NCI-H526 treated with DMSO at 0.1 percent for 48 hours (cell line): ENCODE measurements at regions not wholly inside any gene's neighbourhood (a gene's known extent, or its start where the extent isn't known, plus 50 kb on each side); places are given as distances from the start of the nearest gene placed in this dataset.

Experiments used
- DNase-seq: peaks from one replicate; lab custom pipeline; 2025; lab: John Stamatoyannopoulos, UW

GRCh38 chr4:123573866-123574508, 177.4 kb downstream of the SPRY1 start:
- no peak for DNase-seq

- no peak for DNase-seq
Observed at GRCh38 chr4:123575291-123575690, 178.7 kb downstream of the SPRY1 start.

GRCh38 chr4:123577225-123577906, 180.8 kb downstream of the SPRY1 start:
- no peak for DNase-seq

- DNase-seq = no peak
Observed at GRCh38 chr4:123578276-123579029, 181.9 kb downstream of the SPRY1 start.

- DNase-seq = no peak
Observed at GRCh38 chr4:123579961-123580360, 183.4 kb downstream of the SPRY1 start.

GRCh38 chr4:123580981-123581664, 184.5 kb downstream of the SPRY1 start:
- no peak for DNase-seq

- no peak for DNase-seq
Observed at GRCh38 chr4:123581802-123582201, 185.2 kb downstream of the SPRY1 start.

GRCh38 chr4:123583043-123583442, 186.4 kb downstream of the SPRY1 start:
- no peak for DNase-seq

GRCh38 chr4:123585111-123585510, 188.5 kb downstream of the SPRY1 start:
- DNase-seq = no peak

- DNase-seq = peak; percentile 94
Observed at GRCh38 chr4:123587983-123588494, 191.4 kb downstream of the SPRY1 start.

GRCh38 chr4:123588631-123589241, 192.1 kb downstream of the SPRY1 start:
- DNase-seq = peak; percentile 94

GRCh38 chr4:123589301-123589700, 192.7 kb downstream of the SPRY1 start:
- DNase-seq = no peak

GRCh38 chr4:123591875-123592274, 195.3 kb downstream of the SPRY1 start:
- DNase-seq = no peak

GRCh38 chr4:123593655-123594054, 197.1 kb downstream of the SPRY1 start:
- DNase-seq = no peak

GRCh38 chr4:123596805-123597204, 200.2 kb downstream of the SPRY1 start:
- no peak for DNase-seq

- DNase-seq = no peak
Observed at GRCh38 chr4:123597586-123597985, 201.0 kb downstream of the SPRY1 start.

GRCh38 chr4:123598331-123598730, 201.7 kb downstream of the SPRY1 start:
- DNase-seq = no peak

- DNase-seq = no peak
Observed at GRCh38 chr4:123599061-123599919, 202.7 kb downstream of the SPRY1 start.

GRCh38 chr4:123599920-123600810, 203.6 kb downstream of the SPRY1 start:
- DNase-seq = peak; percentile 93
